ENCODE measurements at regions not wholly inside any gene's neighbourhood (a gene's known extent, or its start where the extent isn't known, plus 50 kb on each side); places are given as distances from the start of the nearest gene placed in this dataset.
A peak's percentile ranks its signal among the peaks of the same experiment; 100 is the strongest.
"Not testable (repeated sequence)": the region's sequence is repeated elsewhere in the genome, so short reads cannot be mapped to it uniquely, and the experiment has no call there.

DNA sequence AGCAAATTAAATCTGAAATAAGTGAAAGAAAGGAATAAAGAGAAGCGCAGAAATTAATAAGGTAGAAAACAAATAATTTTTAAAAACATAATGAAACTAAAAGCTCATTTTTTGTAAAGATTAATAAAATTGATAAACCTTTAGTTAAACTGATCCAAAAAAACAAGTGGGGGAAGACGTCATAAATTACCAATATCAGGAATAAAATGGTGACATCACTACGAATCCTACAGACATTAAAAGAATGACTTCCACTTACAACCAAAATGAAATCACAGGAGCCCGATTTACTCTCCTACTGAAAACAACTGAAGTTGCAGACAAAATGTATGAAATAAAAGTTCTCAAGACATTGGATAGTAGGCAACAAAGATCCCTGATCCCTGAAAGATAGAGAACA, 68.1 kb upstream of the IFFO2 start:
- no peak for DNase-seq (ENCODE audit: extremely low spot score, insufficient read length, low read depth)
- no peak for FAIRE-seq

DNA sequence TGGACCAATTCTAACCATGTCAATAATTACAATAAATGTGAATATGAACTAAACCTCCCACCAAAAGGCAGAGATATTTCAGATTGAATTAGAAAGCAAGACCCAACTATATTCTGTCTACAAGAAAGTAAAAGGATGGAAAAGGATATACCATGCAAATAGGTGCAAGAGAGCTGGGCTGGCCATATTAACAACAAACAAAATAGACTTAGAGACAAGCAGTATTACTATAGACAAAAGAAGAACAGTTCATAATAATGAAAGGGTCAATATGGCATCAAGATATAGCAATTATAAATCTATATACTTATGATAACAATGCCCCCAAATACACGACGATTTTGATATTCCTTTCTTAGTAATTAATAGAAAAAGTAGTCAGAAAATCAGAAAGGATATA, 67.3 kb upstream of the IFFO2 start:
- DNase-seq (ENCODE audit: extremely low spot score, insufficient read length, low read depth): no peak
- no peak for FAIRE-seq

DNA sequence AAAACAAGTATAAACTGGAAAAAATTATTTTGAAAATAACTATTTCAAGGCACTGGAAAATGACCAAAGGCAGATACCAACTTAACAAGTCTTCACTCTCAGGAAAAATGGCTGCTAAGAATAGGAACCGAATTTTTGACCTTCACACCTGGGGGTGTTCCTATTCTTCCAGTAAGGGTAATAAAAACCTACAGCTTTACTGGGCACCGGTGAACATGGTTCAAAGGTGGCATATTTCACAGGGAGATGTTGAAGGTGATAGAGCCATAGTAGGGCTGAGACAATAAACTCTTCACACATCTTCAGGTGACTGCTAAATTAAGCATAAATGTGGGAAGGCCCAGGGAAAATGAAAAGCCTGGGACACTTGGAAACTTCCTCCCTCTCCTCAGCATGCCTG, 65.4 kb upstream of the IFFO2 start:
- DNase-seq (ENCODE audit: extremely low spot score, insufficient read length, low read depth) (no peak), FAIRE-seq (no peak)

DNA sequence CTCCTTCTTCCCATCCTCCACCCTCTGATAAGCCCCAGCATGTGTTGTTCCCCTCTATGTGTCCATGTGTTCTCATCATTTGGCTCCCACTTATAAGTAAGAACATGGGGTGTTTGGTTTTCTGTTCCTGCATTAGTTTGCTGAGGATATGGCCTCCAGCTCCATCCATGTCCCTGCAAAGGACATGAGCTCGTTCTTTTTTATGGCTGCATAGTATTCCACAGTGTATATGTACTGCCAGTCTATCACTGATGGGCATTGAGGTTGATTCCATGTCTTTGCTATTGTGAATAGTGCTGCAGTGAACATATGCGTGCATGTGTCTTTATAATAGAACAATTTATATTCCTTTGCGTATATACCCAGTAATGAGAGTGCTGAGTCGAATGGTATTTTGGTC, 62.8 kb upstream of the IFFO2 start:
- FAIRE-seq; DNase-seq (ENCODE audit: extremely low spot score, insufficient read length, low read depth): not testable (repeated sequence)

DNA sequence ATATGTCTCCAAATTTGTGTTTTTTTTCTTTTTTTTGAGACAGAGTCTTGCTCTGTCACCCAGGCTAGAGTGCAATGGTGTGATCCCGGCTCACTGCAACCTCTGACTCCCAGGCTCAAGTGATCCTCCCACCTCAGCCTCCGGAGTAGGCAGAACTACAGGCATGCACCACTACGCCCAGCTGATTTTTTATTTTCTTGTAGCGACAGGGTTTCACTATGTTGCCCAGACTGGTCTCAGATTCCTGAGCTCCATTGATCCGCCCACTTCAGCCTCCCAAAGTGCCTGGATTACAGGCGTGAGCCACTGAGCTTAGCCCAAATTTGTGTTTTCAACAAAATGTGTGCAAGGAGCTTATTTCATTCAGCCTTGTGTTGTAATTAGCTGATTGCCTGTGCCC, 59.0 kb upstream of the IFFO2 start:
- DNase-seq (ENCODE audit: extremely low spot score, insufficient read length, low read depth) (no peak), FAIRE-seq (no peak)

DNA sequence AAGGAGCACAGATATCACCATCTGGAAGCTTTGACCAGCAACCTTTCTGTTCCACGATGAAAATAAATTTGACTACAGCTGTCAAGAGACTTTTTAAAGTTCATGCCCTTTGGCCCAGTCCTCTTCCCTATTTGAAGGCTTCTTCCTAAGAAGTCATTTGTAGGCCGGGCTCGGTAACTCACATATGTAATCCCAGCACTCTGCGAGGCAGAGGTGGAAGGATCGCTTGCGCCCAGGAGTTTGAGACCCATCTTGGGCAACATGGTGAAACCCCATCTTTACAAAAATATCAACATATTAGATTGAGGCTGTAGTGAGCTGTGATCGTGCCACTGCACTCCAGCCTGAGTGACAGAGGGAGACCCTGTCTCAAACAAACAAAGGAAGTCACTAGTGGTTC, 58.3 kb upstream of the IFFO2 start:
- DNase-seq (ENCODE audit: extremely low spot score, insufficient read length, low read depth): no peak
- no peak for FAIRE-seq

DNA sequence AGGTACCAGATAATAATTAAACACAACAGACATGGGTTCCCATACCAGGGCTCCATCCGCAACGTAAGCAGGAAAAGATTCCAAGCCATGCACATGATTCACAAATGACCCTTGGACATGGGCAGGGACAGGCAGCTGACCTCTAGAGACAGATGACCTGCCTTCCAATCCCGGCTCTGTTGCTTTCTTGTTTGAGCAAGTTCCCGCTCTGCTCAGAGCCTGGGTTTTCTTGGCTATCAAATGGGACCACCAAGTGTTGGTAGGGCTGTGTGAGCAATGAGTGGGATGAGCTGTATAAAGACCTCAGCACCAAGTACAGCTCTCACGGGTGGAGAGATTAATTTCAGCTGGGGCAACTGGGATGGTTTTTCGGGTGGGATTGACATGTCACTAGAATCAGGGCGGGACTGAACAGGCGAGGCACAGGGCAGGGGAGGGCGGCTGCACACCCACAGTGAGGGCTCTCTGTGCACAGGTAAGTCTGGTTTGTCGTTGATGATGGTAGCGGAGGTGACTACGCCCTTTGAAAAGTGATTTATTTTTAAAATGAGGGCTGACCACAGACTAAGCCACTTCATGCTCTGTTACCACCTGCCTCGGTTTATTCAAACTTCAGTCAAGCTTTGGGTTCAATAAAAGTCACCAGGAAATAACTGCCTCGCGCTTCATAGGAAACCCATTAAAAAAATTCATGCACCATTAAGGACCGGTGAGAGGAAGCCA, 57.5 kb upstream of the IFFO2 start:
- DNase-seq (ENCODE audit: extremely low spot score, insufficient read length, low read depth): no peak
- no peak for FAIRE-seq

DNA sequence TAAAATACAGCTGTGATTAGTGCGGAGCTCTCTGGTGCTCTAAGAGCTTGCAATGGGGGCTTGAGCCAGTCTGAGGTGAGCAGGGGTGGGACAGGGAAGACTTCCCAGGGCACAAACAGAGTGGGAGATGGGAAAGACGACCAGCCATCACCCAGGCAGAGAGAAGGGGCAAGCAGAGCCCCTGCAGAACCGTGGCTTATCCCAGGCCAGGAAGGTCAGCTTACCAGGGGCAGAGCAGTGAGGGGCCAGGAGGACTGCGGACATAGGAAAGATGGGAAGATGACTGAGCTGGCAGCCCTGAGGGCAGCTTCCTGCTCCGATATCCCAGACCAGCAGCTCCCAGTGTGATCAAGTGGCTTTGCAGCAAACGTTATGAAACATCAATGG, 55.4 kb upstream of the IFFO2 start:
- no peak for DNase-seq (ENCODE audit: extremely low spot score, insufficient read length, low read depth)
- no peak for FAIRE-seq

DNA sequence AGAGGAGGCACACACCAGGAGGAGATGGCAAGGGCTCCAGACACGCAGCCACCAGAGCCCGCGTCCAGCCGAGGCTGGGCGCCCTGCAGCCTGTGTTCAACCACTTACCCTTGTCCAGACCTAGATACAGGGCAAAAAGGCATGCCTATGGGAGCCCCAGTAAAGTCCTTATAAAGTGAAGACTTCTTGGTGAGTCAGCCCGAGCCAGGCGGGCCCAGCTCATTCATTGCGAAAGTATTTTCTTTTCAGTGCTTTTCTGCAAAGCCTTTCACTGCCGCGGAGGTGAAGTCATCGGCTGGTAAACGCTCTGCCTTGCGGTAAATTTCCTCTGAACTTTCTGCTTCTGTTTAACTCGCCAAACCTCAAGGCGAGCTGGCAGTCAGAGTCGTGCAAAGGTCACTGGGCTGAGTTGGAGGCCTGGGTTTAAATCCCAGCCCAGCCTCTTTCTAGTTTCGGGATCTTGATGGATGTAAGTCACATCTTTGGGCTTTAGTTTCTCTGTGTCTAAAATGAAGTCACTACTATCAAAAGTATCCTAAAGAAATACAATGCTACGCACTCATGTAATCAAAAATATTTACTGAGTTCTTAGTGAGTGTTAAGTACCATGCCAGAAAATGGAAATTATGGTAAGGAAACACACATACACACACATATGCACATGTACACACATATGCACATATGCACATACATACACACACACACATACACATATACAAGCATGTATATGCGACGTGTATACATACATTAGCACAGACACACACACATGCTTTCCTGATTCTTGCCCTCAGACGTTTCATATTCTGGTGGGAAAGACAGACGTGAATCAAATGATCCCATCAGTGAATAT, 54.7 kb upstream of the IFFO2 start:
- peak; percentile 83 for FAIRE-seq
- DNase-seq (ENCODE audit: extremely low spot score, insufficient read length, low read depth): peak; percentile 45

DNA sequence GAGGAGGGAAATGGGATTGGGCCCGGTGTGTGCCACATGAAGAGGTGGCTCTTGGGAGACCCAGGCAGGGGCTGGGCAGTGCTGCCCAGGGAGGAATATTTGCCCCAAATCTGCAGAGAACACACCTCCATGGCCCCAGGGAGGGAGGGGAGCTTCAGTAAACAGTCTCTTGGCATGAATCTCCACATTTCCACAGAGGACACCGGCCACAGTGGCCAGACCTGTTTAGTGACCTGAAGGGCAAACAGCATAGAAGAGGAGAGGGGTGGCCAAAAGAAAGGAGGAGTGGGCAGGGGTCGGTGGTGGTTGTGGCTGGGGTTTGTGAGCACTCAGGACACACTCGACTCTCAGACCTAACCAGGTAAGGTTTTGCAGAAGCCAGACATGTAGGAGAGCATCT, 54.0 kb upstream of the IFFO2 start:
- no peak for FAIRE-seq
- DNase-seq (ENCODE audit: extremely low spot score, insufficient read length, low read depth): no peak

DNA sequence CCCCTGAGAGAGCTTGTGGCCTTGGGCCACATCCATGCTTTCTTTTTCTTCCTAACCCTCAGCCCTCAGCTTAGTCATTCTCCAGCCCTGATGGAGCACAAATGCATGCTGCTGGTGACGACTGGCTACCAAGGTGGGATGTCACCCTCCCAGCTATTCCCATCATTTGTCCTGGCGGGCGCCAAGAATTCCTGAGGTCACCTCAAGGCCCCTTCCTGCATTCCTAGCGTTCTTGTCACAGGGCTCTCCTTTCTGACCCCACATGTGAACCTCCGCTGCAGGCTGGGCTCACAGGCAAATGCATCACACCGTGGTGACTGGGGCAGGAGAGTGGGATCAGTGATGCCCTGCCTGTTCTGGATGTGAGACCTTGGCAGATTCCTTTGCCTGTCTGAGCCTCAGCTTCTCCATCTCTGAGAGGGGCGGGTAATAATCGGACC, 53.4 kb upstream of the IFFO2 start:
- DNase-seq (ENCODE audit: extremely low spot score, insufficient read length, low read depth) (no peak), FAIRE-seq (no peak)

DNA sequence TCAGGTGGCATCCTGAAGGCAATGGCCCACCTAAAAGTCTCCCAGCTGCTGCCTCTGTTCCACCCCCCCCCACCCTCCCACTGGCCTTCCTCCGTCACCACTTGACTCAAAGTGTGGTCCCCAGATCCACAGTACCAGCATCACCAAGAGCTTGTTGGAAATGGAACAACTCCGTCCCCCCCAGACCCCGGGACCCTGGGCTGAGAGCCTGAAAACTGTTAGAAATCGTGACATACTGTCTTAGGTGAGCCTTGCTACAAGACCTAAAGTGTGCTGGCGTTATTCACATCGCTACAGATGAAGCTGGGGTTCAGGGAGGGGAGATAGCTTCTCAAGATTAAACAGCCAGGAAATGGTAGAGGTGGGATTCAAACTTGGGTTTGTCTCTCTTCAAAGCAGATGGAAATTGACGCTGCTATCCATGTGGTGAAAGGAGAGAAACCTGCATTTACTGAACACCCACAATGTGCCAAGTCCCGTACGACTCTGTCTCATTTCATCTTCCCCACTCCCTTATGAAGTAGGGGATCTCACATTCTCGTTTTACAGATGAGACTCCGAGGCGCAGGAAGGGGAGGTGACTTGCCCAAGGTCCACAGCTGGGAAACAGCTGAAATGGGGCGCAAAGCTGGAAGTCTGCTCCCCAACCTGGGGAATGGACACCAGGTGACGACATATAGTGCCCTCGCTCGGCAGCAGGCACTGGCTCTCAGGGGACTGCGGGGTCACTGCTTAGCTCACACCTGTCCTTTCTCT, 52.8 kb upstream of the IFFO2 start:
- DNase-seq (ENCODE audit: extremely low spot score, insufficient read length, low read depth) (no peak), FAIRE-seq (no peak)

DNA sequence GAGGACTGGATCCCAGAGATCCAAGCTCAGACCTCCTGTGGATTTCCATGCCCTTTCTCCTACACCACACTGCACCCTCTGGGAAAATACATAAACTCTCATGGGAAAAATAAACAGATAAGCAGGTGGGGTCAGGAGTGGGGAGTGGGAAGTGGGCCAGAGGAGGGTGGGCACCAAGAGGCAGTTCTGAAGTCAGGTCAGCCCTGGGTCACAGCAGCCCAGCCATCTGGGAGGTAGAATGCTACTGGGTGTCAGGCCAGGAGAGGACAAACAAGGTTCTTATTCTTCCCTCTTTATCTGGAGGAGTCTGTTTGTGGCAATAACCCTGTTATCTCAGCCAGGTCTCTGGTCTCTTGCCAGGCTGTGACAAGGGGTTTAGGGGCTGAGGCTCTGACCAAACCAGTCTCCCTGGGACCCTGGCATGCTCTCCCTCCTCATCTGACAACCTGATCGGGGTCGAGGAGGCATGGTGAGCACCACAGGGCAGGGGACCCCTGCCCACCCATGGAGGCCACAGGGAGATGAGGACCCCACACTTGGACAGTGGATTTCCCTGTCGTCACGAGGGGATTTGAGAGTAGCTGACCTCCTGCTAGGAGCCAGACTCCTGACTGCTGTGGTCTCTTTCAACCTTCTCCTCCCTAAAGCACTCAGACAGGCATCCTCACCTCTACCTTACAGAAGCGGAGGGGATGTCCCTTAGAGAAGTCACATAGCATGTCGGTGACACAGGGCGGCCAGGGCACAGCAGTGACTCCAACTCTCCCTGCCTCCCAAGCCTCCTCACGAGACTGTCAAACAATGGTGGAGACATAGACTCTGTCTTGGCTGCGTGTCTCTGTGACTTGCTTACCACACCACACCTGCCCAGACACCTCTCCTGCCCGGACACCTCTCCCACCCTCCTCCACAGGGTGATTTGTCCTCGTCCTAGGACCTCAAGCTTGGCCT, 51.3 kb upstream of the IFFO2 start:
- FAIRE-seq: no peak
- DNase-seq (ENCODE audit: extremely low spot score, insufficient read length, low read depth): no peak

DNA sequence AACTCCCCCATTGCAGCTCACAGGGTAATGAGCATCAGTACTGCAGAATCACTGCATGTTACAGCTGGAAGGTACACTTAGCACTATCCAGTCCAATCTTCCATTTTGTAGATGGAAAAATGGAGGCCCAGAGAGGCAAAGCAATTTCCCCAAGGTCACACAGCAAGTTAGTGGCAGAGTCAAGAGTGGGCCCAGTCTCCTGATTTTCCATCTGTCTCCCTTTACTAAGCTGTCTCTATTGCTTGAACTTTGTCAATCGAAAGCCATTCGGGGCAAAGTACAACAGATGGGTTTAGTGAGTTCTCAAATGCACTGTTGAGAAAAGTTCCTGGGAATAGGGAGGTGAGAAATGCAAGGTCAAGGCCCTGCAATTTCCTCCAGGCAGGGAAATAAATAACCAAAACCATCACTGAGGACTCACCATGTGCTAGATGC, 50.4 kb upstream of the IFFO2 start:
- DNase-seq (ENCODE audit: extremely low spot score, insufficient read length, low read depth) (no peak), FAIRE-seq (no peak)

Data from GM18507 (cell line).